Hepatocyte (in vitro differentiated cells): ENCODE measurements at regions not wholly inside any gene's neighbourhood (a gene's known extent, or its start where the extent isn't known, plus 50 kb on each side); places are given as distances from the start of the nearest gene placed in this dataset.

ENCODE experiments used
- DNase-seq: peaks from one replicate; pipeline ENCODE4 v3.0.0-alpha.2; 2016; ENCODE audit warnings: low spot score
- H2AFZ ChIP-seq: fragments of 200-600 bp; sonication (generic); 2 replicates; pipeline ENCODE4 v1.6.0; 2016; ENCODE audit warnings: antibody characterized with exemption, mild to moderate bottlenecking
- H3K27ac ChIP-seq: fragments of 200-600 bp; sonication (generic); 2 replicates; pipeline ENCODE4 v1.5.1; 2016; ENCODE audit warnings: mild to moderate bottlenecking
- H3K27me3 ChIP-seq: fragments of 200-600 bp; sonication (generic); 2 replicates; pipeline ENCODE4 v1.6.1; 2016
- H3K36me3 ChIP-seq: fragments of 200-600 bp; sonication (generic); replicated peaks from 2 replicates; pipeline ENCODE4 v1.5.1; 2016; ENCODE audit warnings: low read depth; ENCODE audit not compliant: insufficient read depth
- H3K4me1 ChIP-seq: fragments of 200-600 bp; sonication (generic); 2 replicates; pipeline ENCODE4 v1.5.1; 2016; ENCODE audit warnings: mild to moderate bottlenecking, moderate library complexity; ENCODE audit not compliant: insufficient read depth
- H3K4me2 ChIP-seq: fragments of 200-600 bp; sonication (generic); 2 replicates; pipeline ENCODE4 v1.6.0; 2016
- H3K4me3 ChIP-seq: fragments of 200-600 bp; sonication (generic); 2 replicates; pipeline ENCODE4 v1.5.1; 2016; ENCODE audit warnings: mild to moderate bottlenecking
- H3K79me2 ChIP-seq: fragments of 200-600 bp; sonication (generic); 2 replicates; pipeline ENCODE4 v1.6.0; 2017; ENCODE audit warnings: mild to moderate bottlenecking
- H3K9me2 ChIP-seq: fragments of 200-600 bp; sonication (generic); replicated peaks from 2 replicates; pipeline ENCODE4 v1.6.0; 2017; ENCODE audit warnings: mild to moderate bottlenecking; ENCODE audit not compliant: insufficient read depth
- H3K9me3 ChIP-seq: fragments of 200-600 bp; sonication (generic); 2 replicates; pipeline ENCODE4 v1.5.1; 2016; ENCODE audit warnings: low read depth, mild to moderate bottlenecking
- H4K20me1 ChIP-seq: fragments of 200-600 bp; sonication (generic); 2 replicates; pipeline ENCODE4 v1.6.0; 2016; ENCODE audit warnings: mild to moderate bottlenecking; ENCODE audit not compliant: insufficient read depth, poor library complexity, severe bottlenecking
- EZH2 ChIP-seq: fragments of 200-600 bp; sonication (generic); IDR thresholded peaks from 2 replicates; pipeline ENCODE4 v1.6.1; 2016; ENCODE audit warnings: antibody characterized with exemption, mild to moderate bottlenecking, borderline replicate concordance
- EZH2phosphoT487 ChIP-seq: fragments of 200-600 bp; sonication (generic); IDR thresholded peaks from one replicate; pipeline ENCODE4 v1.6.1; 2018; ENCODE audit warnings: antibody characterized with exemption, mild to moderate bottlenecking, low read depth, moderate library complexity; ENCODE audit not compliant: unreplicated experiment, severe bottlenecking
- WGBS: methylation state at CpG from one replicate; pipeline ENCODE4 v1.1.6; 2016; ENCODE audit warnings: low lambda C conversion rate; ENCODE audit errors: missing lambda C conversion rate; 5-methylcytosine and 5-hydroxymethylcytosine counted together
- TF ChIP-seq, protein P1 (sequence below): fragments of 200-600 bp; sonication (generic); IDR thresholded peaks from 2 replicates; pipeline ENCODE4 v1.5.1; 2016; ENCODE audit warnings: antibody characterized with exemption, mild to moderate bottlenecking; ENCODE audit not compliant: poor library complexity

DNA sequence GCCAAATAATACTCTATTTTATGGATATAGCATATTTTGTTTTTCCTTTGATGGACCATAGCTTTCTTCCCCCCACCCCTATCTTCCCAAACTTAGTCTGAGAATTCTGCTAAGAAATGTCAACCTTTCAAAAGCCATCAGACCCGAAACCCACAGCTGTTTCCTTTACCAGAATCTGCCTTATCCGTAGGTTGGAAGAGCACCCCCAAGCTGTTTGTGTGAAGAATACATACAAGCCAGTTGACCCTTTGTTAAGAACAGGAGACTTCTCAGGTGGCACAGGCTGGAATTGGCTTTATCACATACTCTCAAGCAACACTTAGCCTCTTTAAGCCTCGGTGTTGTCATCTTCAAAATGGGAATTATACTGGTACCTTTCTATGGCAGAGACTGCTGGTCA is 135.1 kb downstream of the ACTR3 start:
- no peaks in the 10 kb centered on the region for H3K79me2 ChIP-seq
- no peak overlapping the region for H3K4me3 ChIP-seq
- no peak overlapping the region for H2AFZ ChIP-seq
- no peaks in the 10 kb centered on the region for H3K9me3 ChIP-seq
- no peak overlapping the region for H3K27ac ChIP-seq
- H4K20me1 ChIP-seq = no peaks in the 10 kb centered on the region
- H3K36me3 ChIP-seq = no peaks in the 10 kb centered on the region
- no peak for DNase-seq
- no peak overlapping the region for H3K4me2 ChIP-seq
- 80% methylated on average over 3 of the region's 3 CpGs for WGBS
- H3K9me2 ChIP-seq = no peaks in the 10 kb centered on the region
- TF ChIP-seq, protein P1, sequence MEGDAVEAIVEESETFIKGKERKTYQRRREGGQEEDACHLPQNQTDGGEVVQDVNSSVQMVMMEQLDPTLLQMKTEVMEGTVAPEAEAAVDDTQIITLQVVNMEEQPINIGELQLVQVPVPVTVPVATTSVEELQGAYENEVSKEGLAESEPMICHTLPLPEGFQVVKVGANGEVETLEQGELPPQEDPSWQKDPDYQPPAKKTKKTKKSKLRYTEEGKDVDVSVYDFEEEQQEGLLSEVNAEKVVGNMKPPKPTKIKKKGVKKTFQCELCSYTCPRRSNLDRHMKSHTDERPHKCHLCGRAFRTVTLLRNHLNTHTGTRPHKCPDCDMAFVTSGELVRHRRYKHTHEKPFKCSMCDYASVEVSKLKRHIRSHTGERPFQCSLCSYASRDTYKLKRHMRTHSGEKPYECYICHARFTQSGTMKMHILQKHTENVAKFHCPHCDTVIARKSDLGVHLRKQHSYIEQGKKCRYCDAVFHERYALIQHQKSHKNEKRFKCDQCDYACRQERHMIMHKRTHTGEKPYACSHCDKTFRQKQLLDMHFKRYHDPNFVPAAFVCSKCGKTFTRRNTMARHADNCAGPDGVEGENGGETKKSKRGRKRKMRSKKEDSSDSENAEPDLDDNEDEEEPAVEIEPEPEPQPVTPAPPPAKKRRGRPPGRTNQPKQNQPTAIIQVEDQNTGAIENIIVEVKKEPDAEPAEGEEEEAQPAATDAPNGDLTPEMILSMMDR = no peak
- TF ChIP-seq EZH2phosphoT487 (no peak), EZH2 (no peak)
- H3K4me1 ChIP-seq = peaks cover 3% of the 10 kb centered on the region
- H3K27me3 ChIP-seq = no peaks in the 10 kb centered on the region

GRCh38 chr2:114027437-114027836 is 137.5 kb downstream of the ACTR3 start:
- WGBS = 83% methylated on average over 1 of the region's 1 CpG
- no peaks in the 10 kb centered on the region for H3K4me1 ChIP-seq

DNA sequence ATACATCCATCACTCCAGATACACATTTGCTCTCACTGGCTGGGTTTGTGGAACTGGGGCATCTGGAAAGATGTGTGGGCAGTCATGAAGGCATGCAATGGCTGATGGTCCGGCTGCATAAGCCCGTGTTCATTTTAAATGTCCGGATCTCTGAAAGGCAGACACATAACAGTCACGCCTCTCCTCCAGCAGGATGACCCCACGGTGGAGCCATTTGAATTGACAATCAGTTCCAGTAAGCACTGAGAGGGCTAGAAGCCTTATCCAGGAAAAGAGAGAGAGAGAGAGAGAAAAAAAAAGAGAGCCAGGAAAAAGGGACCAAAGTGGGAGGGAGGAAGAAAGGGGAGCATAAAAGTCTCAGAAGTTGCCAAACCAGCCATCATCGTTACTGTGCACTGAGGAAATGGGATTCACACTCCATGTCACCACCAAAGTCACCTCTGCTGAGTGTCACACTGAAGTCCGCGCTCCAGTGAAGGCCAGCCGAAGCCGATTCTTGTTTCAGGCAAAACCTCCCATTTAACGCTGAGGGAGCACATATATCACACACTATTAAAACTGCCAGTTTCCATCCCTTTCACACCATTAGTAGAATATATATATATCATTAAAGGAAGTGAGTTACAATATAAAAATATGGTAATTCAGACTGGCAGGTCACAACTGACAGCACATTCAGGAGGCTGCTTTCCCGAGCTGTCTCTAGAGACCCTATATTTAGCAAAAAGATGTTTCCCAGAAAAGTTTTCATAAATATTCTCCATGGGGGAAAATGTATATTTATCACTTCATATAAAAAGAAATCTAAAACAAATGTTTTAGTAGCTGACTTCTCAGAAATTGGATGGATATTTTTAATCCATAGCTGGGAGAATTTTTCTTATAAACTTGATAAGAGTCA is 142.0 kb downstream of the ACTR3 start:
- no peaks in the 10 kb centered on the region for H3K4me1 ChIP-seq
- H3K79me2 ChIP-seq = no peaks in the 10 kb centered on the region
- H2AFZ ChIP-seq = no peak overlapping the region
- H3K4me2 ChIP-seq = no peak overlapping the region
- no peaks in the 10 kb centered on the region for H3K36me3 ChIP-seq
- H3K9me2 ChIP-seq = no peaks in the 10 kb centered on the region
- no peaks in the 10 kb centered on the region for H3K27me3 ChIP-seq
- no peak overlapping the region for H3K27ac ChIP-seq
- TF ChIP-seq EZH2 (no peak), EZH2phosphoT487 (no peak)
- TF ChIP-seq, protein P1 = no peak
- H3K4me3 ChIP-seq = no peak overlapping the region
- no peak for DNase-seq
- no peaks in the 10 kb centered on the region for H4K20me1 ChIP-seq
- 86% methylated on average over 12 of the region's 12 CpGs for WGBS
- no peaks in the 10 kb centered on the region for H3K9me3 ChIP-seq

More at GRCh38 chr2:114027437-114027836, 137.5 kb downstream of the ACTR3 start:
- no peak for DNase-seq
- no peaks in the 10 kb centered on the region for H3K9me3 ChIP-seq
- H3K36me3 ChIP-seq = no peaks in the 10 kb centered on the region
- no peaks in the 10 kb centered on the region for H3K27me3 ChIP-seq
- H3K79me2 ChIP-seq = no peaks in the 10 kb centered on the region
- no peak overlapping the region for H2AFZ ChIP-seq
- no peaks in the 10 kb centered on the region for H3K9me2 ChIP-seq
- H3K4me2 ChIP-seq = no peak overlapping the region
- no peaks in the 10 kb centered on the region for H4K20me1 ChIP-seq
- TF ChIP-seq EZH2phosphoT487 = no peak
- H3K4me3 ChIP-seq = no peak overlapping the region
- no peak overlapping the region for H3K27ac ChIP-seq

DNA sequence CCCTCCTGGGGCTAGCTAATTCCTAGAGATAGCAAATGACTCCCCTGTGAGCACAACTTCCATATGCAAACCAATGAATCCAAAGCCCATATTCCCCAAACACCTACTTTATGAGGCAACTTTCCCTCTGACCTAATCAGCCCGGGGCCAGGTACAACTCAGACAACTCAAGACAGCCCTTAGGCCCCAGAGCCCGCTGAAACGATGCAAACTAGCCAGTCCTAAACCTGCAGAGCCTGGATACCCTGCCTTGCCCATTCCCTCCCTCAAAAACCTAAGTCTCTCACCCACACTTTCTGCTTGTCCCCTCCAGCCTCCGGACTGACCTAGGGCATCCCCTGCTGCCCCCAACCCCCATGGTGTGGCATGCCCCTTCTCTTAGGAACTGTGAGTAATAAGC is 142.8 kb downstream of the ACTR3 start:
- no peaks in the 10 kb centered on the region for H3K27me3 ChIP-seq
- H4K20me1 ChIP-seq = no peaks in the 10 kb centered on the region
- TF ChIP-seq, protein P1 = no peak
- TF ChIP-seq EZH2phosphoT487 (no peak), EZH2 (no peak)
- no peak overlapping the region for H3K4me2 ChIP-seq
- no peak overlapping the region for H3K27ac ChIP-seq
- 65% methylated on average over 4 of the region's 4 CpGs for WGBS
- no peaks in the 10 kb centered on the region for H3K36me3 ChIP-seq
- H3K9me3 ChIP-seq = no peaks in the 10 kb centered on the region
- H3K79me2 ChIP-seq = no peaks in the 10 kb centered on the region
- no peaks in the 10 kb centered on the region for H3K4me1 ChIP-seq
- no peak for DNase-seq
- H3K9me2 ChIP-seq = no peaks in the 10 kb centered on the region
- no peak overlapping the region for H2AFZ ChIP-seq
- H3K4me3 ChIP-seq = no peak overlapping the region
